ENCODE measurements at regions not wholly inside any gene's neighbourhood (a gene's known extent, or its start where the extent isn't known, plus 50 kb on each side); places are given as distances from the start of the nearest gene placed in this dataset.

GRCh38 chr11:13119941-13120520, 110.9 kb downstream of the RASSF10 start:
- Histone ChIP-seq H3K27ac (no peak overlapping the region), H3K4me1 (no peaks in the 10 kb centered on the region)

GRCh38 chr11:13120691-13121090, 111.6 kb downstream of the RASSF10 start:
- Histone ChIP-seq H3K4me1 (no peaks in the 10 kb centered on the region), H3K9me3 (no peaks in the 10 kb centered on the region), H3K27ac (no peak overlapping the region), H3K27me3 (no peaks in the 10 kb centered on the region), H3K36me3 (no peaks in the 10 kb centered on the region), H3K4me3 (no peak overlapping the region)
- TF ChIP-seq POLR2AphosphoS5 (IDR thresholded peaks at IDR 0.05) (no peak), POLR2A (IDR thresholded peaks at IDR 0.05) (no peak), CTCF (IDR thresholded peaks at IDR 0.05) (no peak), EP300 (IDR thresholded peaks at IDR 0.05) (no peak)
- WGBS, result 35% methylated on average over 3 of the region's 3 CpGs
- no peak for DNase-seq (ENCODE audit: low spot score in 2 of 2)

More at GRCh38 chr11:13119941-13120520, 110.9 kb downstream of the RASSF10 start:
- TF ChIP-seq POLR2A (IDR thresholded peaks at IDR 0.05), result no peak
- TF ChIP-seq EP300 (IDR thresholded peaks at IDR 0.05), result no peak
- TF ChIP-seq POLR2AphosphoS5 (IDR thresholded peaks at IDR 0.05), result no peak
- TF ChIP-seq CTCF (IDR thresholded peaks at IDR 0.05), result no peak
- 76% methylated on average over 1 of the region's 1 CpG for WGBS
- H3K4me3 ChIP-seq, result no peak overlapping the region
- H3K36me3 ChIP-seq, result no peaks in the 10 kb centered on the region
- DNase-seq (ENCODE audit: low spot score in 2 of 2), result no peak
- H3K27me3 ChIP-seq, result no peaks in the 10 kb centered on the region
- no peaks in the 10 kb centered on the region for H3K9me3 ChIP-seq

GRCh38 chr11:13126430-13126829, 117.3 kb downstream of the RASSF10 start:
- H3K9me3 ChIP-seq, result no peaks in the 10 kb centered on the region
- no peak overlapping the region for H3K4me3 ChIP-seq
- no peaks in the 10 kb centered on the region for H3K4me1 ChIP-seq
- no peak for DNase-seq (ENCODE audit: low spot score in 2 of 2)
- H3K27ac ChIP-seq, result no peak overlapping the region
- TF ChIP-seq POLR2A (IDR thresholded peaks at IDR 0.05) (no peak), POLR2AphosphoS5 (IDR thresholded peaks at IDR 0.05) (peak in 1 of 3 donors; percentile 43)
- no peaks in the 10 kb centered on the region for H3K36me3 ChIP-seq
- 74% methylated on average over 7 of the region's 7 CpGs for WGBS
- no peaks in the 10 kb centered on the region for H3K27me3 ChIP-seq

- H3K36me3 ChIP-seq, result no peaks in the 10 kb centered on the region
- no peak for TF ChIP-seq CTCF (IDR thresholded peaks at IDR 0.05)
- no peak for TF ChIP-seq EP300 (IDR thresholded peaks at IDR 0.05)
- TF ChIP-seq POLR2A (IDR thresholded peaks at IDR 0.05), result no peak
- TF ChIP-seq POLR2AphosphoS5 (IDR thresholded peaks at IDR 0.05), result no peak
- WGBS, result 94% methylated on average over 2 of the region's 2 CpGs
- H3K27ac ChIP-seq, result no peak overlapping the region
- H3K27me3 ChIP-seq, result no peaks in the 10 kb centered on the region
- H3K4me3 ChIP-seq, result no peak overlapping the region
- H3K4me1 ChIP-seq, result no peaks in the 10 kb centered on the region
- no peaks in the 10 kb centered on the region for H3K9me3 ChIP-seq
- DNase-seq (ENCODE audit: low spot score in 2 of 2), result no peak
These were observed 118.0 kb downstream of the RASSF10 start for GRCh38 chr11:13127161-13127560.

- DNase-seq (ENCODE audit: low spot score in 2 of 2), result no peak
- Histone ChIP-seq H3K27me3 (no peaks in the 10 kb centered on the region), H3K9me3 (no peaks in the 10 kb centered on the region), H3K4me1 (no peaks in the 10 kb centered on the region), H3K36me3 (no peaks in the 10 kb centered on the region), H3K4me3 (no peak overlapping the region), H3K27ac (no peak overlapping the region)
- TF ChIP-seq POLR2A (IDR thresholded peaks at IDR 0.05) (no peak), CTCF (IDR thresholded peaks at IDR 0.05) (no peak), EP300 (IDR thresholded peaks at IDR 0.05) (no peak), POLR2AphosphoS5 (IDR thresholded peaks at IDR 0.05) (no peak)
- 93% methylated on average over 4 of the region's 4 CpGs for WGBS
These were observed 119.2 kb downstream of the RASSF10 start for GRCh38 chr11:13128354-13128753.

GRCh38 chr11:13134066-13134465, 125.0 kb downstream of the RASSF10 start:
- Histone ChIP-seq H3K27me3 (no peaks in the 10 kb centered on the region), H3K27ac (no peak overlapping the region), H3K9me3 (no peaks in the 10 kb centered on the region), H3K36me3 (no peaks in the 10 kb centered on the region), H3K4me3 (no peak overlapping the region), H3K4me1 (peaks cover 8% of the 10 kb centered on the region)
- DNase-seq (ENCODE audit: low spot score in 2 of 2), result no peak
- no peak for TF ChIP-seq CTCF (IDR thresholded peaks at IDR 0.05)
- no peak for TF ChIP-seq POLR2A (IDR thresholded peaks at IDR 0.05)
- TF ChIP-seq EP300 (IDR thresholded peaks at IDR 0.05), result no peak
- TF ChIP-seq POLR2AphosphoS5 (IDR thresholded peaks at IDR 0.05), result no peak
- 87% methylated on average over 3 of the region's 3 CpGs for WGBS
